Activated CD8-positive, alpha-beta memory T cell treated with anti-CD3 and anti-CD28 coated beads for 48 hours (primary cell): ENCODE measurements at regions not wholly inside any gene's neighbourhood (a gene's known extent, or its start where the extent isn't known, plus 50 kb on each side); places are given as distances from the start of the nearest gene placed in this dataset.
"Not testable (repeated sequence)": the region's sequence is repeated elsewhere in the genome, so short reads cannot be mapped to it uniquely, and the experiment has no call there.

Experiments
- DNase-seq, 3 experiments: peaks; one replicate each; pipeline ENCODE4 v3.0.0-alpha.2; 2020; ENCODE audit warnings: low read depth in 2 of 3, low spot score in 2 of 3

DNA sequence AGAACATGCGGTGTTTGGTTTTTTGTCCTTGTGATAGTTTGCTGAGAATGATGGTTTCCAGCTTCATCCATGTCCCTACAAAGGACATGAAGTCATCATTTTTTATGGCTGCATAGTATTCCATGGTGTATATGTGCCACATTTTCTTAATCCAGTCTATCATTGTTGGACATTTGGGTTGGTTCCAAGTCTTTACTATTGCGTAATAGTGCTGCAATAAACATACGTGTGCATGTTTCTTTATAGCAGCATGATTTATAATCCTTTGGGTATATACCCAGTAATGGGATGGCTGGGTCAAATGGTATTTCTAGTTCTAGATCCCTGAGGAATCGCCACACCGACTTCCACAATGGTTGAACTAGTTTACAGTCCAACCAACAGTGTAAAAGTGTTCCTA, 471.6 kb upstream of the MEIS1 start:
- DNase-seq: not testable (repeated sequence)

DNA sequence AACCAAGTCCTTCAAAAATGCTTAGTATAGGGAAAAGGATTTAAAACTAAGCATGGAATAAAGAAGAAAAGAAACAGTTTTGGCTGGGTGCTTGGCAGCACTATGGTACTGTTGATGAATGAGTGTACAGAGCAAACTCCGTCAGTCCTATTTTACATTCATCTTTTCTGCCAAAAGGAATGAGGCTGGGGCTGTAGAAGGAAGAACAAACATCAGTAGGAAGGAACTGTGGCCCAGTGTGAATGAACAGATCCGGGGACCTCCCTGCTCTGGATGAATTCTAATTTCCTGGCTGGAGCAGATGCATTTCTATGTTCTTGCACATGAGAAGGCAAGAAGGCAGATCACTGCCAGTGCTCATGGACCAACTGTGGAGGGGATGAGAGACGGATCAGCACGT, 474.0 kb upstream of the MEIS1 start:
- DNase-seq: no peak

DNA sequence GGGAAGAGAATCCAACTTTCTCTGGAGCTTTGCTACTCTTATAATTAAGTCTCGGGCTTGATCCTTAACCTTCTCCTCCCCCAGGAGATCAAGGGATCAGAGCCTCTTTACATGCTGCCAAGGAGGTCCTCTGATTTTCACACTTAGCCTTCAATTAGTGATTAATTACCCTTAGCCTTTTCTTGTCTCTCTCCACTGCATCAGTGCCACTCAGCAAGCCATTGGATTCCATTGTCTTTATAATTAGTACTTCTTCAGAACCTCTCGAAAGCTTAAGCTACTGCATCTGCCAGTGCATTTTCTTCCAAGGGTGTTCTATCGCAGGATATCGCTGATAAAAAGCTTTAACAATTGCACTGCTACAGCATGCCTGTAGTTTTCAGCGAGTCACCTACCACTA, 477.0 kb upstream of the MEIS1 start:
- DNase-seq: no peak

DNA sequence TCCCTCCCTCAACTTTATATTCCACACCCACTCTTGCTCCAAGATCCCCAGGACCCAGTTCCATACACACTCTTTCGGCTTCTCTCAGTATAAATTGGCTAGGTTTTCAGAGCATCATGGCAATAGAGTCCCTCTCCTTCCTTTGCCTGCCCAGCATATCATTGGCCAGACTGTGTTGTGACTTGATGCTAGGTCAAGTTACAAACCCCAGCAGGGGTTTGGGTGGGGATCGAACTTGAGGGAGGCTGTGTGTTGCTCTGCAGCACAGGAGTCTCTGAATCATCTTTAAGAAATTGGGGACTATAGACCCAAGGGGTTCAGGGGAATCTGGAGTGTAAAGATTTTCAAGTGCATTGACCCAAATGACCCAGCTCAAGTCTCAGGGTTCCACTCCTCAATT, 477.5 kb upstream of the MEIS1 start:
- no peak for DNase-seq

DNA sequence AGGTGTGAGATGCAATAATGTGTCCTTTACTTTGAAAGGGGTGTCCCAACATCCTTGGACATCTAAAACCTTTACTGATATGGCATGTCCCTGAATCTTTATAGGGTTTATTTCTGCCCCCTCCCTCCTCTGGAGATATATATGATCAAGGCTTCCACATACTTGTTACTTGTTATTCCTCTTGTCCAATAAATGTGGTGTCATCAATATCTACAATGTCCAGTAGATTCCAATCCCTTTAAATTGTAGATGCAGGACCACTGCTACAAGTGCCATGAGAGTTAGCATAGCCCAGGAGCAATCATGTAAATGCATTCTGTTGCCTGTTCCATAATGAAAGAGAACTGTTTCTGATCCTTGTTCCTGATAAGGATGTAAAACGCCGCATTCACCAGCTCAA, 479.7 kb upstream of the MEIS1 start:
- DNase-seq: no peak

DNA sequence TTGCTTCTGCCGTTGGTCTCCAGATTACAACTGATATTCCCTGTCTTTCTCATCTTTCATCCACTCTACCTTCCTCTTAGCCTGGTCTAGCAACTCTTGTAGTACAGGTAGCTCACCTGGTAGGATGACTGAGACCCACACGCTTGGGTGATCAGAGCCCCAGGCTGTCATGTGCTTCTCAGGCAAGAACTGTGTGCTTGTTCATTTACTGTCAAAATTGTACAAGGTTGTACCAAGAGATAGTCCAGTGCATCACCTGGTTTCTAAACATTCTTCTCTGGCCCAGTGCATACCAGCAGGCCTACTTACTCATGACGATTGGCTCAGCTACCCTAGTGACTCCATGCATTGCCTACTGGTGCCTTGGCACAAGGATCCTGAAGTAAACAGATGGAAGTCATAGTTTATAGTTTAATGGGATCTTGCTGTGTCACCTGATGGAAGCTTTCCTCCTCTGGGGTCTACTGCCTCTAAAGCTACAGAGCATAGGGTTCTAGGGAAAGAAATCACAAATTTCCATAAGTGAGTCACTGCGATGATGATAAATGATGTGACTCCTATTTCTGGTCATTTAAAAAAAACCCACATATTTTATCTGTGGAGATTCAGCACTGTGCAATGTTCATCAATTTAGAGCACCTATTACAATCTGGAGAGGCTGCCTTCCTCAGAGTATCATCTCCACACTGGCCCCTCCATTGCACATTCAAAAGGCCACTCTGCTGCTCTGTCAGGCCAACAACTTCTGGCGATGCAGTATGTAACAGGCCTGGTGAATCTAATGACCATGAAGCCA, 481.8 kb upstream of the MEIS1 start:
- no peak for DNase-seq

DNA sequence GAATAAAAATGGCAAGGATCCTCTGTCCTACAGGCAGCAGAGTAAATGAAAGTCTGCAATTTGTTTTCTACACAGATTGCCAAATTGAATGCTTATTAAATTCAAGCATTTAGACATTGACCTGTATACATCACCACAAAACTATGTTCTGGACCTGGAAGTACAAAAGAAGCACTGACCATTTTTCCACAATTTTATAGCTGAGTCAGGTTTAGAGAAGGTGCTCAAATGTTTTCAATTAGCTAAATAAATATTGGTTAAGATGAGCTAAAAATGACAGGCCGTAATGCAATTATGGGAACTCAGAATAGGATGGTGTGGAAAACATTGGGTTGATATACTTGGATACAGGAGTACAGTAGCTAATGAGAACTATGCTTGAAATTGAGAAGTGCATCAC, 490.7 kb upstream of the MEIS1 start:
- no peak for DNase-seq

DNA sequence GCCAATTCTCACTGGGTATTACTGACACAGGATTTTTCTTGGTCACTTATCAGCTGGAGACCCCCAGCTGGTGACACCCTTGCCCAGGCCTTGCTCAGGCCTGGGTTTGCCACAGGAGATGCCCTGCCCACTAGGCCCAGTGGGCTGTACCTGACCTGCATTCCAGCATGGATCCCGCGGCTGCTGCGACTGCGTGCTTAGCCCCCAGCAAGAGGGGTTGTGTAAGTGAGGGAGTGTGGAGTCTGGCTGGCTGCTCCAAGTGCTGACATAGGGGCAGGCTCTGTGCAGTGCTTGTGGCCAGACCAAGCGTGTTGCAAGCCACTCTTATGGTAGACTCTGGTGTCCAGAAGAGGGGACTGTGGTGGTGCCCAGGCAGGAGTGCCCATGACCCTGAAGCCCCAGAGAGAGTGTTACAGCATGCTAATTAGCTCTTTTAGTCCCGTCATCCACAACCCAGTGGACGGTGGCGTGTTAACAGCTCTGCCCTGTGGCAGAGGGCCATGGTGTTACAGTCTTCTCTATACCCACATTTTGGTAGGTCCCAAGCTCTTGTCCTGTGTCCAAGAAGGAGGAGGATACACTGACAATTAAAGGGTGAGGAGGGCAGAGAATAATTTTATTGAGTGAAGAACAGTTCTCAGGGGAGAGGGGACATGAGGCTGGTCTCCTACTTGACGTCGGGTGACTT, 491.7 kb upstream of the MEIS1 start:
- no peak for DNase-seq

DNA sequence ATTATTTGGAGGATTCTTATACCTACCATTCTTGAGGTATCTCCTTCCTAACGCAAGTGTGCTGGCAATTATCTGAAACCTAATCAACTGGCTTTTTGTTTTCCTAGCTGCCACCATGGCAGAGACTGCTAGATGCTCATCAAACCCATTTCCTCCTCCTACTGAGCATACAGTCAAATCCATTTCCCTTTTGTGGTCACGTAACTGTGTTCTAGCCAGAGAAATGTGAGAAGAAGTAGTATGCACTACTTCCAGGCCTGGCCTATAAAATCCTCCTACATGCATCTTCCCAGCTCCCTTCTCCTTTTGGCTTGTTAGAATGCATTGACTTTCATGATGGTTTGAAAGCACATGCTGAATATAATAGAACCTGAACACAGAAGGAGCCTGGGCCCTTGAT, 494.1 kb upstream of the MEIS1 start:
- no peak for DNase-seq

DNA sequence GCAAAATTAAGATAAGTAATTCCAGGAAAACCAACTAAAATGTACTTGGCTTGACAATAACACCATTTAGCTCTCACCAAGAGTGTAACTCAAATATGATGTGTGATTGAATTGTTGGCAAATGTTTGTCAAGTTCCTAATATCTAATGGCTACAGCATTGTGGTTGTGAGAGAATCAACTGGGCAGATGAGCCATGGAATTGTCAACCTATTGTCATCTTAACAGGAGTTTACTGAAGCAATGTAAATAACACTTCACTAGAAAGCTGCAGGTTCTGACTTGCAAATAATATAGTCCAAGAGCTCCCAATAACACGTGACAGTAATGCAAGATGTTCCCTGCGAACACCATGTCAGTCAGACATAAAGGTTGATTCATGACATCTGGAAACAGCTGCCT, 495.2 kb upstream of the MEIS1 start:
- DNase-seq: no peak

DNA sequence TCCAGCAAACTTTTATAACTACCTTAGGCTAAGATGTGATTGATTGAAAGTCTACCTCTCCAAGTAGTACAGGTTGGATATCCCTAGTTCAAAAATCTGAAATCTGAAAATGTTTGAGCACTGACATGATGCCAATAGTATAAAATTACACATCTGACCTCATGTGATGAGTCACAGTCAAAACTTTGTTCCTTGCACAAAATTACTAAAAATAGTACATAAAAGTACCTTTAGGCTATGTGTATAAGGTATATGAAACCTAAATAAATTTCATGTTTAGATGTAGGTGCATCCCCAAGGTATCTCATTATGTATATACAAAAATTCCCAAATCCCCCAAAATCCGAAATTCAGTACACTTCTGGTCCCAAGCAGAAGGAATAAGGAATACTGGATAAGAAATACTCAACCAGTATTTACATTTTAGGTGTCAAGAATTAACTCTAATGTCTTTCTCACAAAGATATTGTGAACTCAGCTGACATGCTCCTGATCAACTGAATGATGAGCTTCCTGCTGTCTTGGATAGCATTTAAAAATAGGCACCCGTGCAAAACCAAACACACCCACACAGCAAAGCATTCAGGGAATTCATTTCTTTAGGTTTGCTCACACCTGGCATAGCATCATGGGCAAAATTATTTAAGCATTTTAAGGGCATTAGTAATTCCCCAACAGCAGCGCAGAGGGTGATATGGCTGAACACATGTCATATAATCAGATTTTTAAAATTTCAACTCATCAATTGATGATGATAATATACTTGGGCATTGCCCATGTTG, 497.4 kb upstream of the MEIS1 start:
- no peak for DNase-seq

DNA sequence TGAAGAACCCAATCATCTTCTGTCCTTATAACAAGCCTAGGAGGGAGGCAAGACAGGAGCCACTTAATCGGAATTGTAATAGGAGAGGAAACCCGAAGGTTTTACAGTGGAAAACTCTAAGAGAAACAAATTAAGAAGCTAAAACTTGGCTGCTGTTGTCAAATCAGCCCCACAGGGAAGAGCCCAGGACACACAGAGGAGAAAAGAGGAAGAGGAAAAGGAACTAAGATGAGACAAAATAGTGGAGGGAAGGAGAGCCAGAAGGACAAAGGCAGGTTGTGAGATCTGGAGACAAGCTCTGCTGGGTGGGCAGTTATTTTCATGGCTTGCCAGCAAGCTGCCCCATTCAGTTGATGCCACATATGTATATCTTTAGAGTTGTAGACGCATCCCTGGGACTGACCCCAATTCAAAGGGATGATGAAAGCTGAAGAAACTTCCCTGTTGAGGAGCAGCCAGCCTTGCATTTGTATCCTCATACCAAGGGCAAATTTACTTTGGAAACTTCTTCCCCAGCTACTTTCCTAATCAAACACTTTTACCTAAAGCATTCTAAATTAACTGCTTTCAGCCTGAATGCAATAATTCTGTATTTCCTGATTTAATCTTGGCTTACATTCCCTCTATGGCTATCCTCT, 499.8 kb upstream of the MEIS1 start:
- no peak for DNase-seq

DNA sequence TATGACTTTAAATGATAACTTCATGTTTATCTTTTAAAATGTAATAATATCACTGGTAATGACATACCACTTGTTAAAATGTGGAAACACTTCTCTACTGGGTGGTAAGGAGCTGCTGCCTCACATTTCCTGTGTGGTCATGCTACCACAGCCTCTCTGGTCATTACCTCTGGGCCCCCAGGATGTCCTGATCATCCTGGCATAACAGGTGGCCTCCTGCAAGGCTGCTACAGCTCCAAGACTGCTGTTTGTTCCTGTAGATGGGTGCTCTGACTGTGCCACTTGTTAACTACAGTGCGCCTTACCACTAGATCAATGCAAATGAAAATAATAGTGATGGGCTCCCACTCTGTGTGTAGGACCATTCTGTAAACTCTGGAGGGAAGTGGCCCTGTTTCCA, 500.2 kb upstream of the SPRED2 start:
- DNase-seq: no peak

DNA sequence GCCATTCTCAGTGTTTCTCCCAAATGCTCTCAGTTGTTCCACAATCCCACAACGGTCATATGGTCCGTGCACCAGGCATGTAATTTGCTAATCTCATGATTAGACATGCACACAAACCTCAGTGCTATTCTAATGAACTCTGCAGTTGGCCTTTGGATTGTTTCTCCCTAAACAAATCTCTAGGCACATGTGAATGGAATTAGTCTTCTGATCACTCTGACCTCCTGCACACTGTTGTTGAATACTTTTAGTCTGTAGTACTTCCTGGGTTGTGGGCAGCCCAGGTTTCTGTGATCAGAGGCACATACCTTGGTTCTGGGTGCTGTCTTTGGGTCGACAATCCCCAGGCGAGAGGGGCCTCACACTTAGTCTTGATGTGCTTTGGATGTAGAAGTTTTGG, 498.7 kb upstream of the SPRED2 start:
- no peak for DNase-seq

DNA sequence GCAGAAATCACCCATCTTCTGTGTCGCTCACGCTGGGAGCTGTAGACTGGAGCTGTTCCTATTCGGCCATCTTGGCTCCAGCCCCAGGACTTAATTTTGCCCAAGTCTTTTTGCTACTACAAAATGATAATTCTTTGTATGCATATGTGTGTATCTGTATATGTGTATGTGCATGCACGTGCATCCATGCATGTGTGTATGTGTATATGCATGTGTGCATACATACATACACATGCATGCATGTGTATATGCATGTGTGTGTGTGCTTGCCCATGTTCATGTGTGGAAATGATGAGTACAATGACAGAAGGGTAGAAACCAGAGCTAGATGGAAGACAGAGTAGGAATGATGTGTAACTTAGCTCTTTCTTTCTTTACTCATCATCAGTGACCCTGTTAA, 497.9 kb upstream of the SPRED2 start:
- no peak for DNase-seq

DNA sequence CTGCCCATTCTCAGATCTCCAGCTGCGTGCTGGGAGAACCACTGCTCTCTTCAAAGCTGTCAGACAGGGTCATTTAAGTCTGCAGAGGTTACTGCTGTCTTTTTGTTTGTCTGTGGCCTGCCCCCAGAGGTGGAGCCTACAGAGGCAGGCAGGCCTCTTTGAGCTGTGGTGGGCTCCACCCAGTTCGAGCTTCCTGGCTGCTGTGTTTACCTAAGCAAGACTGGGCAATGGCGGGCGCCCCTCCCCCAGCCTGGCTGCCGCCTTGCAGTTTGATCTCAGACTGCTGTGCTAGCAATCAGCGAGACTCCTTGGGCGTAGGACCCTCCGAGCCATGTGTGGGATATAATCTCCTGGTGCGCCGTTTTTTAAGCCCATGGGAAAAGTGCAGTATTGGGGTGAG, 497.3 kb upstream of the SPRED2 start:
- DNase-seq: not testable (repeated sequence)

DNA sequence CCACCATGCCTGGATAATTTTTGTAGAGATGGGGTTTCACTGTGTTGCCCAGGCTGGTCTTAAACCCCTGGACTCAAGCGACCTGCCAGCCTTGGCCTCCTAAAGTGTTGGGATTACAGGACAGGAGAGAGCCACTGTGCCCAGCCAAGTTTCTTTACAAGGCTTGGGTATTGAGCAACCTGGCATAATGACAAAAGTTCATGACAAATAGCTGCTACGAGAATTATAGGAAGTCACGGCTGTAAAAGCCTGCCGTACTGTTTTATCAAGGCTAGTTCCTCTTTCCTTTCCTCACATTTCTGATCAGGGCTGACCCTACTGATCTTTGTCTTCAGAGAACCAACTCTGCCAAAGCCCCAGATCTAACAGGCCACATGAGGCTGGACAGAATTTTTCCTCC, 490.4 kb upstream of the SPRED2 start:
- DNase-seq: no peak

DNA sequence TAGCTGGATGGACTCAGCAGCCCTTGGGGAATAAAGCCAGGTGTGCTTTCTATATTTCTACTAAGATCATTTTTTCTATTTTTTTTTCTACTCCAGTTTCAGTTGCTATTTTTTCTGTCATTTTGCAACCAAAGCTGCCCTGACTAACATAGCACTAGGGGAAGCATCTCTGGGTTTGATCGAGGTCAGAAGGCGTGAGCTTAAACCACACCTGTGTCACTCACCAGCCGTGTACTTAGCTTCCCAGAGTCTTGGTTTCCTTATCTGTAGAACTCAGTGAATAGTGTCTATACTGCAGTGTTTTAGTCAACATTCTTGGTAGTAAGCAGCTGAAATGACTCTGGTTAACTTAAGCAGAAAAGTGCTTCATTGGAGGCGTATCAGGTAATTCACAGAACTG, 489.6 kb upstream of the SPRED2 start:
- DNase-seq: no peak

DNA sequence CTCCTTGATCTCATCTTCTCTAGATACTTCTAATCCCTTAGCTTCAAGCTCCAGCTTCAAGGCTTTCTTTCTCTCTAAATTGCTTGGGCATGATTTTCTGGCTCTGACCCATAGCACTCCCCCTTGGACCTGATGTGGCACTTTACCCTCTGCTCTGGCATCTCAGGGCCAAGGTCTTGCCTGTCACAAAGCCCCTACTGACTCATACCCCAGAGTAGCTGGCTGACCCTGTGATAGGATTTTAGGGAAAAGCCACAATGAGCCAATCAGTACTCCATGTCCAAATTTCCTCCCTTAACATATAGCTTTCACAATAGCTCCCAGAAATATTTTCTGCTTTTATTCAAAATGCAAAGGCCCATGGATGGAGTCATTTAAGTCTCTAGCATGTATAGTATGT, 488.7 kb upstream of the SPRED2 start:
- no peak for DNase-seq

DNA sequence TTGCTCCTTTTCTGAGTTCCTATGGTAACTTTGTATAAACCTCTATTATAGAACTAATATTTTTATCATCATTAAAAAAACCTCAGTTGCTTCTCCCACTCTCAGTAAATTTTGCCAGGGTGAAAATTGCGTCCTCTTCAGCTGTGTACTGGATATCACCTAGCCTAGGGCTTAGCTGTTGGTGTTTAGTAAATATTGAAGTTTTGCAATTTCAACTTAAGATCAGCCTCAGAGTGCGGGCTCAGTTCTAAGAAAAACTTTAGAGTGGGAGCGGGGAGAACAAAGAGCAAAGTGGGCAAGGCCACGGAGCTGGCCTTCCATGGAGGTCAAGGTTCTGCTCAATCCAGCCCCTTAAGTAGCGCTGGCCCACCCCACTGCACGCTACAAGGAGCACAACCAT, 488.3 kb upstream of the SPRED2 start:
- DNase-seq: no peak

DNA sequence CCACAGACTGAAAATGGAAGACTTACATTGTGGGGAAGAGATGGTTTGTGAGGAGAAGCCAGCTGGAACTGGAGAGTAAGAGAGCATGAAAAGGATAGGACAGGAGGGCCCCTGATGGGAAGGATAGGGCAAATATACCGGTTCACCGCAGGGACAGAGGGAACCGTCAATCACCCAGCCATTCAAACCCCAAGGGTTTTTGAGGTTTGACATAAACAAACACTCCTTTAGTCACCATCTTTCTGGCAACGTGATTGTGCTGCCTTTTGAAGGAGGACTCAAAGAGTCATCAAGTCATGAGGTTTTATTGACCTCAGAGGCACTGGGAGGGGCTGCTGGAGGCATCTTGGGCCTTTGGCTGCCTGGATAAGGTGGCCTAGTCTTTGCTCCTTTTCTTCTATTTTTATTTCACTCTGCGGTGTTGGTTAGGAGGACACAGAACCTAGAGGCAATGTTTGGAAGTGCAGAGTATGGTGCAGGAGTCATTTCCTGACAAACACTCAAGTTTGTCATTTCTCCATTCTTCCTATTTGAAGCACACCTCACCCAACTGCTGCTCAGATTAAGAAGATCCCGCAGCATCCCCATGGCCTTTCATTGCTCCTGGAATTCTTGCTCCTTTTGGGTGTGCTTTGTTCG, 487.3 kb upstream of the SPRED2 start:
- DNase-seq: no peak
